ENCODE measurements at regions not wholly inside any gene's neighbourhood (a gene's known extent, or its start where the extent isn't known, plus 50 kb on each side); places are given as distances from the start of the nearest gene placed in this dataset.

GRCh38 chr20:29690274-29690673 is 1567.2 kb upstream of the DEFB115 start:
- no peak for FAIRE-seq
- no peak for ATAC-seq
- Histone ChIP-seq H3K9me3 (replicated peaks; ENCODE audit: control insufficient read depth, insufficient read depth, low read depth, low read length) (no peaks in the 10 kb centered on the region), H3K79me2 (ENCODE audit: control insufficient read depth, insufficient read depth, low read length) (no peaks in the 10 kb centered on the region), H3K9me1 (ENCODE audit: control insufficient read depth, insufficient read depth, low read length) (no peaks in the 10 kb centered on the region), H3K4me1 (replicated peaks in 1 of 2; ENCODE audit: control insufficient read depth in 2 of 2, insufficient read depth in 2 of 2, low read length in 2 of 2) (peaks cover 0 to 12% of the 10 kb centered on the region in 2 experiments; a peak in 3 of 5 replicates), H3K27me3 (ENCODE audit: control insufficient read depth in 2 of 2, insufficient read depth in 2 of 2, low read length in 2 of 2) (no peaks in the 10 kb centered on the region), H3K4me2 (ENCODE audit: insufficient read depth, low read length) (0 out of 2 replicates have a peak overlapping the region, but pooled peaks have one; percentile 46), H3K9ac (ENCODE audit: insufficient read depth in 1 of 2, low read depth in 2 of 2, low read length in 2 of 2) (no peak overlapping the region), H3K27ac (ENCODE audit: extremely low read depth, low read depth, low read length) (no peak overlapping the region), H3K4me3 (no peak overlapping the region), H3K36me3 (ENCODE audit: control insufficient read depth, insufficient read depth, low read length) (no peaks in the 10 kb centered on the region), H2AFZ (ENCODE audit: low read depth, low read length) (peak overlapping the region; percentile 68; the same call in 1 of the 2 replicates), H4K20me1 (replicated peaks; ENCODE audit: control insufficient read depth, insufficient read depth, low read length) (no peaks in the 10 kb centered on the region)
- DNase-seq (ENCODE audit: extremely low read depth in 1 of 4, low spot score in 3 of 4), result no peak
- no peak for TF ChIP-seq RBM15 (IDR thresholded peaks at IDR 0.05; ENCODE audit: insufficient read depth, low read length)
- no peak for TF ChIP-seq SOX6 (IDR thresholded peaks at IDR 0.05)
- no peak for TF ChIP-seq HNRNPK (IDR thresholded peaks at IDR 0.05; ENCODE audit: low read depth, low read length, poor library complexity, severe bottlenecking)
- TF ChIP-seq, protein P1, sequence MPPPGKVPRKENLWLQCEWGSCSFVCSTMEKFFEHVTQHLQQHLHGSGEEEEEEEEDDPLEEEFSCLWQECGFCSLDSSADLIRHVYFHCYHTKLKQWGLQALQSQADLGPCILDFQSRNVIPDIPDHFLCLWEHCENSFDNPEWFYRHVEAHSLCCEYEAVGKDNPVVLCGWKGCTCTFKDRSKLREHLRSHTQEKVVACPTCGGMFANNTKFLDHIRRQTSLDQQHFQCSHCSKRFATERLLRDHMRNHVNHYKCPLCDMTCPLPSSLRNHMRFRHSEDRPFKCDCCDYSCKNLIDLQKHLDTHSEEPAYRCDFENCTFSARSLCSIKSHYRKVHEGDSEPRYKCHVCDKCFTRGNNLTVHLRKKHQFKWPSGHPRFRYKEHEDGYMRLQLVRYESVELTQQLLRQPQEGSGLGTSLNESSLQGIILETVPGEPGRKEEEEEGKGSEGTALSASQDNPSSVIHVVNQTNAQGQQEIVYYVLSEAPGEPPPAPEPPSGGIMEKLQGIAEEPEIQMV (tag; conservative IDR thresholded peaks at IDR 0.05; ENCODE audit: low read depth), result no peak
- no peak for TF ChIP-seq ETV6 (IDR thresholded peaks at IDR 0.05; ENCODE audit: borderline replicate concordance in 1 of 2, low read depth in 2 of 2, low read length in 1 of 2)
- TF ChIP-seq ETV6 (CRISPR knock-in tag; IDR thresholded peaks at IDR 0.05; ENCODE audit: borderline replicate concordance), result no peak
- intact Hi-C loops (cut with micrococcal nuclease) (no loop called here), in situ Hi-C loops (cut with MboI) (no loop called here)
- POLR2A ChIA-PET, result no interaction called here
- no TSS peak for BruUV-seq (replicated peaks)
- CTCF ChIA-PET (ENCODE audit: low intra/inter-chr PET ratio), result no interaction called here
- 40% methylated on average over 1 of the region's 19 CpGs for WGBS (ENCODE audit: insufficient coverage, low coverage, missing lambda C conversion rate)
